GM21576 (cell line): ENCODE measurements at regions not wholly inside any gene's neighbourhood (a gene's known extent, or its start where the extent isn't known, plus 50 kb on each side); places are given as distances from the start of the nearest gene placed in this dataset.

Experiments used
- ATAC-seq: cut with Tn5 transposase; IDR thresholded peaks from one replicate; pipeline ENCODE4 v1.9.1; 2021; ENCODE audit warnings: mild to moderate bottlenecking, moderate library complexity; ENCODE audit not compliant: unreplicated experiment

- ATAC-seq: no peak
Measured at GRCh38 chr15:39135989-39136388, 444.9 kb upstream of the THBS1 start.

GRCh38 chr15:39139431-39140059 is 441.3 kb upstream of the THBS1 start:
- ATAC-seq: no peak

GRCh38 chr15:39140060-39140604 is 440.7 kb upstream of the THBS1 start:
- no peak for ATAC-seq

GRCh38 chr15:39142500-39142899 is 438.4 kb upstream of the THBS1 start:
- ATAC-seq: no peak

GRCh38 chr15:39143479-39143878 is 437.4 kb upstream of the THBS1 start:
- ATAC-seq: no peak

GRCh38 chr15:39144051-39144450 is 436.8 kb upstream of the THBS1 start:
- no peak for ATAC-seq

GRCh38 chr15:39144613-39145499 is 436.0 kb upstream of the THBS1 start:
- no peak for ATAC-seq

- ATAC-seq: no peak
Measured at GRCh38 chr15:39145854-39146625, 434.8 kb upstream of the THBS1 start.

GRCh38 chr15:39149636-39150150 is 431.2 kb upstream of the THBS1 start:
- no peak for ATAC-seq

GRCh38 chr15:39151545-39151944 is 429.3 kb upstream of the THBS1 start:
- no peak for ATAC-seq

GRCh38 chr15:39153058-39153714 is 427.7 kb upstream of the THBS1 start:
- ATAC-seq: no peak

GRCh38 chr15:39153716-39154115 is 427.2 kb upstream of the THBS1 start:
- no peak for ATAC-seq

- no peak for ATAC-seq
Measured at GRCh38 chr15:39154227-39154638, 426.6 kb upstream of the THBS1 start.

GRCh38 chr15:39154776-39155175 is 426.1 kb upstream of the THBS1 start:
- ATAC-seq: no peak

- ATAC-seq: no peak
Measured at GRCh38 chr15:39156166-39156565, 424.7 kb upstream of the THBS1 start.

GRCh38 chr15:39156646-39157250 is 424.1 kb upstream of the THBS1 start:
- no peak for ATAC-seq

- ATAC-seq: no peak
Measured at GRCh38 chr15:39157882-39158281, 423.0 kb upstream of the THBS1 start.

GRCh38 chr15:39159833-39160232 is 421.0 kb upstream of the THBS1 start:
- no peak for ATAC-seq

- ATAC-seq: no peak
Measured at GRCh38 chr15:39161096-39161495, 419.8 kb upstream of the THBS1 start.
